ENCODE measurements at regions not wholly inside any gene's neighbourhood (a gene's known extent, or its start where the extent isn't known, plus 50 kb on each side); places are given as distances from the start of the nearest gene placed in this dataset.

DNA sequence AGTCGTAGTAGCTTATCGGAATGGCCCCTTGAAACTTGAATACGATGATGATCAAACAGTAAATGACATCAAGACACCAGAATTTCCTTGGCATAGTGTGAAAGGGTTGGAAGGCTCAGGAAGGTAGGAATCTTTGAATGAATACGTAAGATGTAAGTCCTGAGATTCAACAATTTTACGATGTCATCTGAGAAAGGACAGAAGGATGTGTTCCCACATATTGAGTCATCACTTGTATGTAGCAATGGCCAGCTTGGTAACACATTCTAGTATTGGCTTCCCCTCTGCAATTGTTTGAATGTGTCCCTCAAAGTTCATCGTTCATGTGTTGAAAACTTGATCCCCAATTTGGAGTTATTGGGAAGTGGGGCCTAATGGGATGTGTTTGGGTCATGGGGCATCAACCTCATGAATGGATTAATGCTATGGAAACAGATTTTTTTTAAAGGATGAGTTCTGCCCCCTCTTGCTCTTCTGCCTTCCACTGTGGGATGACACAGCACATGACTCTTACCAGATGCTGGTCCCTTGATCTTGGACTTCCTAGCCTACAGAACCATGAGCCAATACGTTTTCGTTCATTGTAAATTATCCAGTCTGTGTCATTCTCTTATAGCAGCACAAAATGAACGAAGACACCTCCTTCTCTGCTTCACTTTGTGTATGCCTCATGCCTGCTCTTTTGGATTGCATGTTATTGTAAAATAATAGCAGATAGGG is 284.6 kb downstream of the BCAT1 start:
- TF ChIP-seq, protein P1, sequence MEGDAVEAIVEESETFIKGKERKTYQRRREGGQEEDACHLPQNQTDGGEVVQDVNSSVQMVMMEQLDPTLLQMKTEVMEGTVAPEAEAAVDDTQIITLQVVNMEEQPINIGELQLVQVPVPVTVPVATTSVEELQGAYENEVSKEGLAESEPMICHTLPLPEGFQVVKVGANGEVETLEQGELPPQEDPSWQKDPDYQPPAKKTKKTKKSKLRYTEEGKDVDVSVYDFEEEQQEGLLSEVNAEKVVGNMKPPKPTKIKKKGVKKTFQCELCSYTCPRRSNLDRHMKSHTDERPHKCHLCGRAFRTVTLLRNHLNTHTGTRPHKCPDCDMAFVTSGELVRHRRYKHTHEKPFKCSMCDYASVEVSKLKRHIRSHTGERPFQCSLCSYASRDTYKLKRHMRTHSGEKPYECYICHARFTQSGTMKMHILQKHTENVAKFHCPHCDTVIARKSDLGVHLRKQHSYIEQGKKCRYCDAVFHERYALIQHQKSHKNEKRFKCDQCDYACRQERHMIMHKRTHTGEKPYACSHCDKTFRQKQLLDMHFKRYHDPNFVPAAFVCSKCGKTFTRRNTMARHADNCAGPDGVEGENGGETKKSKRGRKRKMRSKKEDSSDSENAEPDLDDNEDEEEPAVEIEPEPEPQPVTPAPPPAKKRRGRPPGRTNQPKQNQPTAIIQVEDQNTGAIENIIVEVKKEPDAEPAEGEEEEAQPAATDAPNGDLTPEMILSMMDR (IDR thresholded peaks at IDR 0.05) = no peak
- TF ChIP-seq POLR2A (IDR thresholded peaks at IDR 0.05) = no peak

Data from breast epithelium (tissue), 3 donors.